ENCODE measurements at regions not wholly inside any gene's neighbourhood (a gene's known extent, or its start where the extent isn't known, plus 50 kb on each side); places are given as distances from the start of the nearest gene placed in this dataset.

DNA sequence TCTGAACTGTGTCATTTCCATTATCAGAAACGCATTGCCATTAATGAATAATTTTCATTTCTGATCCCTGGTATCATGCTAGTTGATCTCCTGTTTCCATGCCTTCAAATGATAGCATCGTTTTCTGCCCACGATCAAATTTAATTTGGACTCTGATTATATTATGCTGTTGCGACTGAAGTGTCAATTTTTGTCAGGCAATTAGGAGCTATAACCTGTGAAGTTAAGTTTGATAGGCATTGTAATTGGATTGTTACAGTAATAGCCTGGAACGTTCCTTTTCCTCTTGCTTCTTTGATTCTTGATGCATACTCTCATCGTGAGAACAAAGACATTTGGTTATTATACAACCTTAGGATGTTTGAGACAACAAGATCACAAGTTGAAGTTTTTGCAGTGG is 356.3 kb downstream of the VRK1 start:
- TF ChIP-seq, protein P1, sequence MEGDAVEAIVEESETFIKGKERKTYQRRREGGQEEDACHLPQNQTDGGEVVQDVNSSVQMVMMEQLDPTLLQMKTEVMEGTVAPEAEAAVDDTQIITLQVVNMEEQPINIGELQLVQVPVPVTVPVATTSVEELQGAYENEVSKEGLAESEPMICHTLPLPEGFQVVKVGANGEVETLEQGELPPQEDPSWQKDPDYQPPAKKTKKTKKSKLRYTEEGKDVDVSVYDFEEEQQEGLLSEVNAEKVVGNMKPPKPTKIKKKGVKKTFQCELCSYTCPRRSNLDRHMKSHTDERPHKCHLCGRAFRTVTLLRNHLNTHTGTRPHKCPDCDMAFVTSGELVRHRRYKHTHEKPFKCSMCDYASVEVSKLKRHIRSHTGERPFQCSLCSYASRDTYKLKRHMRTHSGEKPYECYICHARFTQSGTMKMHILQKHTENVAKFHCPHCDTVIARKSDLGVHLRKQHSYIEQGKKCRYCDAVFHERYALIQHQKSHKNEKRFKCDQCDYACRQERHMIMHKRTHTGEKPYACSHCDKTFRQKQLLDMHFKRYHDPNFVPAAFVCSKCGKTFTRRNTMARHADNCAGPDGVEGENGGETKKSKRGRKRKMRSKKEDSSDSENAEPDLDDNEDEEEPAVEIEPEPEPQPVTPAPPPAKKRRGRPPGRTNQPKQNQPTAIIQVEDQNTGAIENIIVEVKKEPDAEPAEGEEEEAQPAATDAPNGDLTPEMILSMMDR (IDR thresholded peaks at IDR 0.05): no peak
- no peak for TF ChIP-seq POLR2A (IDR thresholded peaks at IDR 0.05)

All from prostate gland (tissue), 2 donors.